Inferior parietal cortex (tissue), 1 donor: ENCODE measurements at regions not wholly inside any gene's neighbourhood (a gene's known extent, or its start where the extent isn't known, plus 50 kb on each side); places are given as distances from the start of the nearest gene placed in this dataset.
A peak's percentile ranks its signal among the peaks of the same experiment; 100 is the strongest.

ENCODE experiments used
- DNase-seq: peaks from one replicate; pipeline ENCODE4 v3.0.0-alpha.2; 2016; ENCODE audit errors: extremely low spot score

GRCh38 chr1:25104932-25105561, 127.3 kb downstream of the SYF2 start:
- no peak for DNase-seq

- DNase-seq = no peak
Observed at GRCh38 chr1:25103164-25103795, 129.0 kb downstream of the SYF2 start.

DNA sequence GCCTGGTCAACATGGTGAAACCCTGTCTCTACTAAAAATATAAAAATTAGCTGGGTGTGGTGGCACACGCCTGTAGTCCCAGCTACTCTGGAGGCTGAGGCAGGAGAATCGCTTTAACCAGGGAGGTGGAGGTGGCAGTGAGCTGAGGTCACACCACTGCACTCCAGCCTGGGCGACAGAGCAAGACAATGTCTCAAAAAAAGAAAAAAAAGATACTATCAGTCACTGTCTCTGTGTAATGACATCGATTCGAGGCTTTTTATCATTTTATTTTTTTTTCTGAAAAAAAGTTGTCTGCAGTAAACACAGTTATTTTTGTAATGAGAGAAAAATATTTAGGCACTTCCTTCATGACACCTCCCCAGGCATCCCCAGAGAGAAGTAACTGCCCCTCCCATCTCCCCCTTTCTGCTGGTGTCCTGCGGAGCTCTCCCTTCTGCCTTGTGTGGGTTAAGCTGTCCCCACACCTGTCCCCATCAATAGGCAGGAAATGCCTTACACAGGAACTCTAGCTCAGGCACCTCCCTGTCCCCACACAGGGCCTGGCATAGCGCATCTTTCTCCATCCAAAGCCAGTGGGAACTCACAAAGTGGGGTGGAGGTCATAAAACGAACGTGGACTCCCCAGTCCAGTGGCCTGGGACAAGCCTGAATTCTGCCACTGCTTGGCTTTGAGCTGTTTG, 132.0 kb downstream of the SYF2 start:
- DNase-seq = no peak

GRCh38 chr1:25099343-25099951, 132.9 kb downstream of the SYF2 start:
- DNase-seq = peak; percentile 8

GRCh38 chr1:25098717-25099116, 133.6 kb downstream of the SYF2 start:
- no peak for DNase-seq

GRCh38 chr1:25096307-25097150, 135.8 kb downstream of the SYF2 start:
- DNase-seq = no peak

- no peak for DNase-seq
Observed at GRCh38 chr1:25095635-25096200, 136.6 kb downstream of the SYF2 start.

DNA sequence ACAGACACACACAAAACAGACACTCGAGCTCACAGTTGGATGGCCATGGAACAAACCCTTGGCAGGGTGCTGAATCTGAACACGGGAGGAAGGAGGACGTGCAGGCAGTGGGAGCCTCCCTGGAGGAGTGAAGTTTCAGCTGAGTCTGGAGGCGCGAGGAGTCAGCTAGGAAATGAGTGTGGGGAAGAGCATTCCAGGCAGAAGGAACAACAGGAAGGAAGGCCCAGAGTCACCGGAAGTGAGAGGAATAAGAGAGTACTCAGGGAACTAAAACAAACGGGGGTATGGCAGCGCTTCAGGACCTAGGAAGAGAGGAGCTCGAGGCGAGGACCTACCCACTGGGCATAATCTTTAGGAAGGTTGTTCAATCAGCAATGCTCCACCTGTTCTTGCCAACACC, 137.3 kb downstream of the SYF2 start:
- DNase-seq = no peak

GRCh38 chr1:25094229-25094628, 138.1 kb downstream of the SYF2 start:
- DNase-seq = no peak

DNA sequence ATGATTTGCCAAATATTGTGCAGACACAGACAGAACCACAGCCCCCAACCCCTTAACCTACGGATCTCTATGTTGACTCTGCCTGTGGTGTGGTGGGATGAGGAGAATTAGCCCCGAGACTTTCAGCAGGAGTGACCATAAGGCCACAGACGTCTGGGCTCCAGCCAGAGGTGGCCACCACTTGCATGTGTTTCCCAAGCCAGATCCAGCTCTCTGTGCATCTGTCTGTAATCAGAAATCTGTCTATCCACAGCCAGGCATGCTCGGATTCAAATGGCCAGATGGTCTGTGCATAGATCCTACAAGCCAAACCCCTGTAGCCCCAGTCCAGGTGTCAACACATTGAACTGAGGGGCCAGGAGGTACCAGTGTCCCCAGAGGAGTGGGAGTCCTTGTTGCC, 140.6 kb downstream of the SYF2 start:
- DNase-seq = no peak

GRCh38 chr1:25090707-25091422, 141.4 kb downstream of the SYF2 start:
- no peak for DNase-seq

- no peak for DNase-seq
Observed at GRCh38 chr1:25089772-25090171, 142.5 kb downstream of the SYF2 start.

DNA sequence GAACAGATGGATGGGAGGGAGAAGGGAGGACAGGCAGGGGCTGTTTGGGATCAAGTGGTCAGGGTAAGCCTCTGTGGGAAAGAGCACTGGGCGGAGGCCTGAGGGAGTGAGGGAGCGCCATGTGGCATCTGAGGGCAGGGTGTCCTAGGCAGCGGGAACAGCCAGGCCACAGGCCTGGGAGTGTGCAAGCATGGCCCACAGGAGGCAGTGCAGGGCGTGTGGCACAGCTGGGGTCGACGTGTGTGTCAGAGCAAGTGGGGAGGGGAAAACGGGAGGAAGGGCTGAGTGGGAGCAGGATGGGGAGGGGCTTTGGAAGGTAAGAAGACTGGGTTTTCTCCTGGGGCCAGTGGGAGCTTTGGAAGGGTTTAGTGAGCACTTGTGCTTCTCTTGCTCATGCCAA, 143.4 kb downstream of the SYF2 start:
- DNase-seq = no peak

DNA sequence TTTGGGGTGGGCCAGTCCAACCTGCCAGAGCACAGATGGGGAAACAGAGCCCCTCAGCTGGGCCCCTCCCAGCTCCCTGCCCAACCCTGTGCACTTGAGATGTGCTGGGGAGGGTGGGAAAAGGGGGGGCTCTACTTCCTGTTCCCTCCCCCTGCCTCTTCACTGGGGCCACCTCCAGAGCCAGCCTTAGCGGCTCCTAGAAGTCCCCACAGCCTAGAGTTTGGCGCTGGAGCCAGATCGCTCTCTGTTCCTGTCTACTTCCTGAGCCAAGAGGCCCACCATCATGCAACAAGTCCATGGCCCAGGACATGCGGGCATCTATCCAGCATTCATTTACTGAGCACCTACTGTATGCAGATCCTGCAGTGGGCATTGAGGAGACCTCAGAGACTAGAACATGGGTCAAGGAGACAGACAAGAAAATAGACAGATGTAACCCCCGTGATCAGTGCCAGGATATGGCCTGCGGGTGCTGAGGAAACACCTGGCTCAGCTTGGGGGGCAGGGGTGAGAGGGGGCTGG, 144.1 kb downstream of the SYF2 start:
- no peak for DNase-seq

DNA sequence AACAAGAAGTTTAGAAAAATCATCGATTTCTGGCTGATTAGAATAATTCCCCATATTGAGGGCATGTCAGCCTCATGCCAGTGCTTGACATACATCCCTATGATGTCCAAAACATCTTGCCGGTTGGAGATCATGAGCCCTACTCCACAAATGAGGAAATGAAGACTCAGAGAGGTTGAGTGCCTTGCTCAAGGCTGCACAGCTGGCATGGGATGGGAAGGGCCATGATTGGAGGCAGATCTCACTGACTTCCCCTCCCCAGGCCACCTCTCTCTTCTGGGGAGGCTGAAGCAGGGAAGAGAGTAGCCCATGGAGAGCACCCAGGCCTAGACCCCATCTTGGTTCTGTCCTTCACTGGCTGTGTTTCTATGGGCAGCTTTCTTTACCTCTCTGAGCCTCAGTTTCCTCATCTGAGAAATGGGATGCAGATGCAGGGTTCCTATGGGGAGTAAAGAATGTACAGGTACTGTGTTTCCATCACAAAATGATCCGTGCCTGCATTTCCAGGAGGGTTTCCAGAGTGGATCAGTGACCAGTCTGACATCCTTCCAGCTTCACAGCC, 145.7 kb downstream of the SYF2 start:
- DNase-seq = no peak

DNA sequence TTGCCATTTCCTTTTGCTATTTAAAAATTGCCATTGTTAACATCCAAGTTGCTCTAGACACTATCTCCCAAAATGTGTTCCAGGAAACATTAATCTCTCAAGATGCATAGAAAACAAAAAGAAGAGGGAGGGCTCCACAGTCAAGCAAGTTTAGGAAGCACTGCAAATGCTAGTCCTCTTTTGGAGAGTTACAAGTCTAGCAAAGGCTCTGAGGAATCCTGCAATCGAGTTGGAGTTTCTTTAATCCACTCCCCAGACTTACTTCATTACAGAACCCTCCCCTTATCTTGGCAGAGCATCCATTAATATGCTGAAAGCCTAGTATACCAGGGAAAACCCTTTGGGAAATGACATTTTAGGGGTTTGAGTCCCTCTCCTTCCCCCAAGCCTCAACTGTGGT, 147.9 kb downstream of the SYF2 start:
- DNase-seq = no peak

GRCh38 chr1:25083481-25084345, 148.6 kb downstream of the SYF2 start:
- DNase-seq = no peak

- DNase-seq = no peak
Observed at GRCh38 chr1:25082995-25083394, 149.3 kb downstream of the SYF2 start.

- no peak for DNase-seq
Observed at GRCh38 chr1:25082216-25082899, 149.9 kb downstream of the SYF2 start.
